Loucy (cell line): ENCODE measurements at regions not wholly inside any gene's neighbourhood (a gene's known extent, or its start where the extent isn't known, plus 50 kb on each side); places are given as distances from the start of the nearest gene placed in this dataset.

Source experiments
- EZH2phosphoT487 ChIP-seq: fragments of 200-600 bp; IDR thresholded peaks from 2 replicates; pipeline ENCODE4 v1.6.1; 2018; ENCODE audit warnings: antibody characterized with exemption, mild to moderate bottlenecking, moderate library complexity, borderline replicate concordance
- TF ChIP-seq, protein P1 (sequence below): fragments of 200-600 bp; sonication (generic); conservative IDR thresholded peaks from 2 replicates; pipeline ENCODE4 v1.5.1; 2014; ENCODE audit warnings: mild to moderate bottlenecking, antibody characterized with exemption, low read length

DNA sequence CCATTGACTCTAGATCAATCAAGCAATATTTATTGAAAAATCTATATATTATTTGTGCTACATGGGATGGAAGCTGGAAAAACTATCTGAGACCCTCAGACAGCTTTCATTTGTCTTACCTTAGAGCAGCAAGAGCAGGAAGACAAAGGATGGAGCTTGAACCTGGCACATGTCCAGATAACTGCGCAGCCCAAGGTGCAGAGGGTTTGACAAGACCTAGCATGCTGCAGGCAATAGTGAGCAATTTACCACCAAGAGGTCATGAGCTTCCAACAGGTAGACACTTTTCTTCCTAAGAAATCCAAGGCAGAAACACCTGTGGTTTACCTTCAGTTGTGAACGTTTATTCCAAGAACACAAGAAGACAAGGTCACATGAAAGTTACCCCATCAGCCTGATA lies 214.7 kb upstream of the NECTIN3 start:
- TF ChIP-seq, protein P1, sequence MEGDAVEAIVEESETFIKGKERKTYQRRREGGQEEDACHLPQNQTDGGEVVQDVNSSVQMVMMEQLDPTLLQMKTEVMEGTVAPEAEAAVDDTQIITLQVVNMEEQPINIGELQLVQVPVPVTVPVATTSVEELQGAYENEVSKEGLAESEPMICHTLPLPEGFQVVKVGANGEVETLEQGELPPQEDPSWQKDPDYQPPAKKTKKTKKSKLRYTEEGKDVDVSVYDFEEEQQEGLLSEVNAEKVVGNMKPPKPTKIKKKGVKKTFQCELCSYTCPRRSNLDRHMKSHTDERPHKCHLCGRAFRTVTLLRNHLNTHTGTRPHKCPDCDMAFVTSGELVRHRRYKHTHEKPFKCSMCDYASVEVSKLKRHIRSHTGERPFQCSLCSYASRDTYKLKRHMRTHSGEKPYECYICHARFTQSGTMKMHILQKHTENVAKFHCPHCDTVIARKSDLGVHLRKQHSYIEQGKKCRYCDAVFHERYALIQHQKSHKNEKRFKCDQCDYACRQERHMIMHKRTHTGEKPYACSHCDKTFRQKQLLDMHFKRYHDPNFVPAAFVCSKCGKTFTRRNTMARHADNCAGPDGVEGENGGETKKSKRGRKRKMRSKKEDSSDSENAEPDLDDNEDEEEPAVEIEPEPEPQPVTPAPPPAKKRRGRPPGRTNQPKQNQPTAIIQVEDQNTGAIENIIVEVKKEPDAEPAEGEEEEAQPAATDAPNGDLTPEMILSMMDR = no peak
- TF ChIP-seq EZH2phosphoT487 = no peak
